ENCODE measurements at regions not wholly inside any gene's neighbourhood (a gene's known extent, or its start where the extent isn't known, plus 50 kb on each side); places are given as distances from the start of the nearest gene placed in this dataset.

- peaks cover 0 to 4% of the 10 kb centered on the region in 2 experiments; a peak in 2 of 5 replicates for H3K27me3 ChIP-seq (ENCODE audit: control insufficient read depth in 1 of 2, insufficient read depth in 2 of 2, low read length in 2 of 2)
- POLR2A ChIA-PET: no interaction called here
- H3K4me2 ChIP-seq (ENCODE audit: low read depth, low read length): no peak overlapping the region
- WGBS (ENCODE audit: low lambda C conversion rate): 12% methylated on average over 5 of the region's 5 CpGs
- H3K79me2 ChIP-seq (ENCODE audit: insufficient read depth, low read length): no peaks in the 10 kb centered on the region
- no TSS peak for BruUV-seq (replicated peaks)
- no peak for ATAC-seq
- no peak overlapping the region for H2AFZ ChIP-seq (ENCODE audit: low read length)
- intact Hi-C loops (cut with micrococcal nuclease; ENCODE audit: unreplicated experiment): no loop called here
- H4K20me1 ChIP-seq (ENCODE audit: insufficient read depth, low read length): no peaks in the 10 kb centered on the region
- H3K36me3 ChIP-seq (replicated peaks in 1 of 2; ENCODE audit: control insufficient read depth in 1 of 2, insufficient read depth in 2 of 2, low read length in 2 of 2): no peaks in the 10 kb centered on the region
- TF ChIP-seq MAFK (conservative IDR thresholded peaks at IDR 0.05 in 1 of 2, IDR thresholded peaks at IDR 0.05 in 1 of 2; ENCODE audit: low read length in 2 of 2) (no peak), ZNF546 (CRISPR knock-in tag; conservative IDR thresholded peaks at IDR 0.05) (no peak), MLLT10 (CRISPR knock-in tag; IDR thresholded peaks at IDR 0.05) (no peak), RNF219 (CRISPR knock-in tag; IDR thresholded peaks at IDR 0.05) (no peak), MNT (IDR thresholded peaks at IDR 0.05) (no peak), ZNF326 (CRISPR knock-in tag; IDR thresholded peaks at IDR 0.05; ENCODE audit: borderline replicate concordance) (no peak), NR2C2 (CRISPR knock-in tag; IDR thresholded peaks at IDR 0.05; ENCODE audit: borderline replicate concordance) (no peak)
- no peak overlapping the region for H3K27ac ChIP-seq (ENCODE audit: extremely low read length, insufficient read depth, low read length)
- no peaks in the 10 kb centered on the region for H3K9me3 ChIP-seq (ENCODE audit: low read length)
- in situ Hi-C loops (cut with HindIII; ENCODE audit: extremely low pct_ligation_motif_present, low pct_unique_long_range_greater_than_20kb): loop anchor here (5.0 kb wide), 1 partner anchor 37 kb away; no protein-coding TSS in a partner anchor
- H3K4me1 ChIP-seq (ENCODE audit: insufficient read depth, low read length): no peaks in the 10 kb centered on the region
- no peak overlapping the region for H3K4me3 ChIP-seq (replicated peaks in 1 of 3; ENCODE audit: insufficient read depth in 1 of 3, low read depth in 2 of 3, low read length in 3 of 3)
- DNase-seq (ENCODE audit: low spot score): no peak
- CTCF ChIA-PET (ENCODE audit: low intra/inter-chr PET ratio, low total read pairs): no interaction called here
- no peak for FAIRE-seq
- no peak overlapping the region for H3K9ac ChIP-seq (ENCODE audit: insufficient read depth, low read depth, low read length)
Measured at GRCh38 chr13:25034173-25034572, 61.8 kb upstream of the PABPC3 start.
